OCI-LY1 (cell line): ENCODE measurements at regions not wholly inside any gene's neighbourhood (a gene's known extent, or its start where the extent isn't known, plus 50 kb on each side); places are given as distances from the start of the nearest gene placed in this dataset.

Source experiments
- CTCF ChIP-seq: fragments of 200-600 bp; sonication (generic), shearing (Covaris generic); IDR thresholded peaks from 2 replicates; pipeline ENCODE4 v1.5.1; 2017; ENCODE audit warnings: mild to moderate bottlenecking, antibody characterized with exemption, low read length, moderate library complexity, mixed read lengths
- EZH2 ChIP-seq: fragments of 200-600 bp; sonication (generic), shearing (Covaris generic); IDR thresholded peaks from 2 replicates; pipeline ENCODE4 v1.8.0; 2017; ENCODE audit warnings: borderline replicate concordance, mixed run types, mild to moderate bottlenecking, antibody characterized with exemption, low read length, moderate library complexity, mixed read lengths

- TF ChIP-seq CTCF (no peak), EZH2 (no peak)
These were observed 147.6 kb upstream of the CES5A start for GRCh38 chr16:56022818-56023217.
